Spleen (tissue), 11 donors: ENCODE measurements at regions not wholly inside any gene's neighbourhood (a gene's known extent, or its start where the extent isn't known, plus 50 kb on each side); places are given as distances from the start of the nearest gene placed in this dataset.

Experiments
- DNase-seq: peaks from one replicate; pipeline ENCODE4 v3.0.0-alpha.2; 2020
- H3K27ac ChIP-seq, 8 donors: fragments of 200-600 bp; sonication (generic) in 7 of 8; 1 replicate in 4 of 8; 2 replicates in 4 of 8; pipeline versions ENCODE4 v1.5.0 to v1.8.0; 2016 to 2021; ENCODE audit warnings: inconsistent platforms in 4 of 8, mild to moderate bottlenecking in 4 of 8, moderate library complexity in 1 of 8
- H3K27me3 ChIP-seq, 7 donors: fragments of 200-600 bp; sonication (generic) in 6 of 7; replicated peaks in 1 of 7; 1 replicate in 4 of 7; 2 replicates in 3 of 7; pipeline versions ENCODE4 v1.5.0 to v1.8.0; 2016 to 2021; ENCODE audit warnings: inconsistent platforms in 3 of 7, mild to moderate bottlenecking in 1 of 7
- H3K36me3 ChIP-seq, 6 donors: fragments of 200-600 bp; sonication (generic) in 5 of 6; 1 replicate in 4 of 6; 2 replicates in 2 of 6; pipeline versions ENCODE4 v1.5.0 to v1.8.0; 2016 to 2021; ENCODE audit warnings: inconsistent platforms in 2 of 6
- H3K4me1 ChIP-seq, 6 donors: fragments of 200-600 bp; sonication (generic) in 5 of 6; 1 replicate in 3 of 6; 2 replicates in 3 of 6; pipeline versions ENCODE4 v1.5.0 to v1.8.0; 2016 to 2021; ENCODE audit warnings: inconsistent platforms in 3 of 6
- H3K4me3 ChIP-seq, 8 donors: fragments of 200-600 bp; sonication (generic) in 7 of 8; 1 replicate in 4 of 8; 2 replicates in 4 of 8; pipeline versions ENCODE4 v1.5.0 to v1.8.0; 2016 to 2021; ENCODE audit warnings: inconsistent platforms in 4 of 8, mild to moderate bottlenecking in 4 of 8, moderate library complexity in 2 of 8
- H3K9me3 ChIP-seq, 8 donors: fragments of 200-600 bp; sonication (generic) in 7 of 8; 1 replicate in 4 of 8; 2 replicates in 4 of 8; pipeline versions ENCODE4 v1.5.0 to v1.8.0; 2016 to 2021; ENCODE audit warnings: inconsistent platforms in 4 of 8
- CTCF ChIP-seq, 11 experiments: fragments of 200-600 bp in 7 of 11; fragments of 450-650 bp in 4 of 11; sonication (generic) in 4 of 11; IDR thresholded peaks in 8 of 11; conservative IDR thresholded peaks in 3 of 11; 1 replicate in 7 of 11; 2 replicates in 4 of 11; pipeline versions ENCODE4 v1.4.0 to v1.8.0; 2016 to 2021; ENCODE audit warnings: antibody characterized with exemption in 11 of 11, inconsistent platforms in 4 of 11, mild to moderate bottlenecking in 1 of 11
- POLR2A ChIP-seq, 3 donors: fragments of 450-650 bp; IDR thresholded peaks; one replicate each; pipeline ENCODE4 v1.5.1; 2017; ENCODE audit warnings: antibody characterized with exemption in 3 of 3, mild to moderate bottlenecking in 1 of 3
- POLR2AphosphoS5 ChIP-seq, 3 donors: sonication (generic); formaldehyde crosslinking; IDR thresholded peaks; one replicate each; pipeline ENCODE4 v1.5.1; 2017; ENCODE audit warnings: antibody characterized with exemption in 3 of 3
- WGBS, 5 donors: extraction: QIAGEN DNeasy Blood & Tissue Kit in 3 of 5; methylation state at CpG; one replicate each; pipeline versions ENCODE4 v1.1.5 to v1.1.7; 2013 to 2018; 5-methylcytosine and 5-hydroxymethylcytosine counted together
- intact Hi-C: fragments of 100-400 bp; cut with DNase I; formaldehyde crosslinking; loops from one replicate; pipeline ENCODE4 v1.15.0; 2023; ENCODE audit warnings: low total_unique reads
- donor health status: healthy with polysubstance abuse.
- donor health status: DM: no; HTN: no; CAD: no; lungs with moderate emphysema.
- donor health status: DM: no; HTN: no; CAD: no.
- donor health status: Bipolar disorder and iron deficiency.
- donor health status: healthy.
- donor health status: DM: no; HTN: no; CAD: no.
- donor health status: DM: yes; HTN: yes; CAD: no.

GRCh38 chr10:35896001-35896400 is 253.9 kb upstream of the FZD8 start:
- 70 to 91% (median 84%) methylated on average over 5 of the region's 5 CpGs for WGBS, 5 donors
- Histone ChIP-seq H3K4me3 (no peak overlapping the region), H3K9me3 (peaks cover 0 to 9% (median 0%) of the 10 kb centered on the region in 8 donors), H3K27me3 (peaks cover 0 to 7% (median 0%) of the 10 kb centered on the region in 7 donors), H3K27ac (no peak overlapping the region), H3K36me3 (no peaks in the 10 kb centered on the region), H3K4me1 (no peaks in the 10 kb centered on the region)
- TF ChIP-seq POLR2AphosphoS5 (IDR thresholded peaks at IDR 0.05) (no peak), POLR2A (IDR thresholded peaks at IDR 0.05) (no peak), CTCF (IDR thresholded peaks at IDR 0.05 in 8 of 11, conservative IDR thresholded peaks at IDR 0.05 in 3 of 11) (no peak)
- intact Hi-C loops = no loop called here
- DNase-seq = no peak

- Histone ChIP-seq H3K9me3 (peaks cover 0 to 9% (median 0%) of the 10 kb centered on the region in 8 donors), H3K36me3 (no peaks in the 10 kb centered on the region), H3K27ac (no peak overlapping the region), H3K4me1 (no peaks in the 10 kb centered on the region), H3K27me3 (peaks cover 0 to 7% (median 0%) of the 10 kb centered on the region in 7 donors), H3K4me3 (no peak overlapping the region)
- intact Hi-C loops = no loop called here
- 68 to 75% (median 71%) methylated on average over 2 of the region's 2 CpGs for WGBS, 5 donors
- TF ChIP-seq CTCF (IDR thresholded peaks at IDR 0.05 in 8 of 11, conservative IDR thresholded peaks at IDR 0.05 in 3 of 11) (no peak), POLR2A (IDR thresholded peaks at IDR 0.05) (no peak)
- DNase-seq = no peak
These were observed 253.2 kb upstream of the FZD8 start for GRCh38 chr10:35895331-35895730.

GRCh38 chr10:35892526-35892925 is 250.4 kb upstream of the FZD8 start:
- intact Hi-C loops = no loop called here
- no peaks in the 10 kb centered on the region for H3K27me3 ChIP-seq
- no peak for DNase-seq
- H3K36me3 ChIP-seq = no peaks in the 10 kb centered on the region
- no peak overlapping the region for H3K4me3 ChIP-seq
- peaks cover 0 to 9% (median 0%) of the 10 kb centered on the region in 8 donors for H3K9me3 ChIP-seq
- TF ChIP-seq CTCF (IDR thresholded peaks at IDR 0.05 in 8 of 11, conservative IDR thresholded peaks at IDR 0.05 in 3 of 11) (no peak), POLR2A (IDR thresholded peaks at IDR 0.05) (no peak), POLR2AphosphoS5 (IDR thresholded peaks at IDR 0.05) (no peak)
- 69 to 93% (median 88%) methylated on average over 3 of the region's 3 CpGs for WGBS, 5 donors
- H3K4me1 ChIP-seq = no peaks in the 10 kb centered on the region
- H3K27ac ChIP-seq = no peak overlapping the region

GRCh38 chr10:35890676-35891495 is 248.8 kb upstream of the FZD8 start:
- no peak overlapping the region for H3K27ac ChIP-seq
- H3K4me1 ChIP-seq = no peaks in the 10 kb centered on the region
- TF ChIP-seq POLR2AphosphoS5 (IDR thresholded peaks at IDR 0.05) (no peak), CTCF (IDR thresholded peaks at IDR 0.05 in 8 of 11, conservative IDR thresholded peaks at IDR 0.05 in 3 of 11) (no peak), POLR2A (IDR thresholded peaks at IDR 0.05) (no peak)
- no peaks in the 10 kb centered on the region for H3K27me3 ChIP-seq
- H3K9me3 ChIP-seq = peaks cover 0 to 9% (median 0%) of the 10 kb centered on the region in 8 donors
- no peaks in the 10 kb centered on the region for H3K36me3 ChIP-seq
- intact Hi-C loops = no loop called here
- no peak for DNase-seq
- WGBS, 5 donors = 65 to 88% (median 69%) methylated on average over 2 of the region's 2 CpGs
- H3K4me3 ChIP-seq = no peak overlapping the region
